Breast epithelium (tissue), 3 donors: ENCODE measurements at regions not wholly inside any gene's neighbourhood (a gene's known extent, or its start where the extent isn't known, plus 50 kb on each side); places are given as distances from the start of the nearest gene placed in this dataset.

Experiments used
- POLR2A ChIP-seq: fragments of 450-650 bp; IDR thresholded peaks from one replicate; pipeline ENCODE4 v1.6.1; 2016; ENCODE audit warnings: antibody characterized with exemption, mild to moderate bottlenecking, moderate library complexity
- POLR2AphosphoS5 ChIP-seq, 3 donors: sonication (generic); formaldehyde crosslinking; IDR thresholded peaks; one replicate each; pipeline ENCODE4 v1.6.1; 2017; ENCODE audit warnings: antibody characterized with exemption in 3 of 3
- TF ChIP-seq, protein P1 (sequence below), 3 donors: fragments of 450-650 bp; IDR thresholded peaks; one replicate each; pipeline ENCODE4 v1.5.1; 2016 to 2017; ENCODE audit warnings: antibody characterized with exemption in 3 of 3, mild to moderate bottlenecking in 3 of 3, moderate library complexity in 3 of 3

DNA sequence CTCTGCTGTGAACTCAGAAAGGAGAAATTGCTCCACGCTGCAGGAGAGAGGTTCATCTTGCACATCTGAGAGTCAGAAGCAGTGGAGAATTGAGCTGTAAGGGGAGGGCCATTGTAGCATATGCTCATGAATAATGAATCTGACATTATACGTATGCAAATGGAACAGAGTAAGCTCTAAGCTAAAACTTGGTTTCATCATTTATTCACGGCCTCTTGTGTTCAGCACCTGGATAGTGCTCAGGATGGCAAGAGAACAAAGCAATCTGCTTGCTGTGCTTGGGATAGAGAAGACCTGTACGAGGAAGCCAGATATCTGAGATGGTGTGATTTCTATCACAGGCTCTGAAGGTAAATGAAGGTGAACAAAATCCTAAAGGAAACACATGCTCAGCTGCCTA lies 87.9 kb upstream of the GCFC2 start:
- TF ChIP-seq POLR2A (no peak), POLR2AphosphoS5 (IDR thresholded peaks at IDR 0.05) (no peak)
- TF ChIP-seq, protein P1, sequence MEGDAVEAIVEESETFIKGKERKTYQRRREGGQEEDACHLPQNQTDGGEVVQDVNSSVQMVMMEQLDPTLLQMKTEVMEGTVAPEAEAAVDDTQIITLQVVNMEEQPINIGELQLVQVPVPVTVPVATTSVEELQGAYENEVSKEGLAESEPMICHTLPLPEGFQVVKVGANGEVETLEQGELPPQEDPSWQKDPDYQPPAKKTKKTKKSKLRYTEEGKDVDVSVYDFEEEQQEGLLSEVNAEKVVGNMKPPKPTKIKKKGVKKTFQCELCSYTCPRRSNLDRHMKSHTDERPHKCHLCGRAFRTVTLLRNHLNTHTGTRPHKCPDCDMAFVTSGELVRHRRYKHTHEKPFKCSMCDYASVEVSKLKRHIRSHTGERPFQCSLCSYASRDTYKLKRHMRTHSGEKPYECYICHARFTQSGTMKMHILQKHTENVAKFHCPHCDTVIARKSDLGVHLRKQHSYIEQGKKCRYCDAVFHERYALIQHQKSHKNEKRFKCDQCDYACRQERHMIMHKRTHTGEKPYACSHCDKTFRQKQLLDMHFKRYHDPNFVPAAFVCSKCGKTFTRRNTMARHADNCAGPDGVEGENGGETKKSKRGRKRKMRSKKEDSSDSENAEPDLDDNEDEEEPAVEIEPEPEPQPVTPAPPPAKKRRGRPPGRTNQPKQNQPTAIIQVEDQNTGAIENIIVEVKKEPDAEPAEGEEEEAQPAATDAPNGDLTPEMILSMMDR (IDR thresholded peaks at IDR 0.05), result no peak
